GM23338 (cell line): ENCODE measurements at regions not wholly inside any gene's neighbourhood (a gene's known extent, or its start where the extent isn't known, plus 50 kb on each side); places are given as distances from the start of the nearest gene placed in this dataset.

Experiments used
- ATAC-seq: fragments of 200-7000 bp; cut with Tn5 transposase; 3 replicates; pipeline ENCODE4 v1.9.1; 2020
- DNase-seq: peaks from one replicate; pipeline ENCODE4 v3.0.0-alpha.2; 2015; ENCODE audit warnings: low spot score
- H2AFZ ChIP-seq: fragments of 200-600 bp; sonication (generic); 2 replicates; pipeline ENCODE4 v1.8.0; 2016; ENCODE audit warnings: antibody characterized with exemption, mild to moderate bottlenecking, moderate library complexity
- H3F3A ChIP-seq: fragments of 200-600 bp; sonication (generic); replicated peaks from 2 replicates; pipeline ENCODE4 v1.8.0; 2017; ENCODE audit warnings: antibody characterized with exemption, mixed run types, low read depth
- H3K27ac ChIP-seq: fragments of 200-600 bp; sonication (generic); 2 replicates; pipeline ENCODE4 v1.6.1; 2016; ENCODE audit warnings: low read depth
- H3K27me3 ChIP-seq: fragments of 200-600 bp; sonication (generic); 2 replicates; pipeline ENCODE4 v1.8.0; 2016; ENCODE audit warnings: mild to moderate bottlenecking, mixed run types, moderate library complexity; ENCODE audit not compliant: insufficient read depth
- H3K36me3 ChIP-seq: fragments of 200-600 bp; sonication (generic); 2 replicates; pipeline ENCODE4 v1.8.0; 2016; ENCODE audit warnings: mild to moderate bottlenecking; ENCODE audit not compliant: insufficient read depth
- H3K4me1 ChIP-seq: fragments of 200-600 bp; sonication (generic); 2 replicates; pipeline ENCODE4 v1.8.0; 2016; ENCODE audit warnings: mild to moderate bottlenecking, moderate library complexity; ENCODE audit not compliant: insufficient read depth
- H3K4me2 ChIP-seq: fragments of 200-600 bp; sonication (generic); 2 replicates; pipeline ENCODE4 v1.7.1; 2017; ENCODE audit warnings: mixed run types
- H3K4me3 ChIP-seq: fragments of 200-600 bp; sonication (generic); 2 replicates; pipeline ENCODE4 v1.6.1; 2016; ENCODE audit warnings: mixed run types
- H3K79me2 ChIP-seq: fragments of 200-600 bp; sonication (generic); replicated peaks from 2 replicates; pipeline ENCODE4 v1.8.0; 2017; ENCODE audit warnings: mild to moderate bottlenecking; ENCODE audit not compliant: insufficient read depth
- H3K9me2 ChIP-seq: fragments of 200-600 bp; sonication (generic); 2 replicates; pipeline ENCODE4 v1.8.0; 2017; ENCODE audit not compliant: insufficient read depth
- H4K20me1 ChIP-seq: fragments of 200-600 bp; sonication (generic); replicated peaks from 2 replicates; pipeline ENCODE4 v1.8.0; 2017; ENCODE audit warnings: mild to moderate bottlenecking; ENCODE audit not compliant: insufficient read depth
- H3K27ac Mint-ChIP-seq: 2 replicates; pipeline ENCODE4 v1.8.0; 2020; ENCODE audit warnings: inconsistent platforms, mild to moderate bottlenecking, moderate library complexity, mixed read lengths
- H3K27me3 Mint-ChIP-seq: 3 replicates; pipeline ENCODE4 v1.8.0; 2022; ENCODE audit warnings: low read depth, mild to moderate bottlenecking, moderate library complexity, mixed read lengths, inconsistent platforms; ENCODE audit not compliant: insufficient read depth, poor library complexity
- H3K36me3 Mint-ChIP-seq: 3 replicates; pipeline ENCODE4 v1.8.0; 2021; ENCODE audit warnings: low read depth, mild to moderate bottlenecking, inconsistent platforms, moderate library complexity, mixed read lengths
- H3K4me1 Mint-ChIP-seq: 3 replicates; pipeline ENCODE4 v1.8.0; 2020; ENCODE audit warnings: mild to moderate bottlenecking, inconsistent platforms, mixed read lengths
- H3K4me3 Mint-ChIP-seq: 3 replicates; pipeline ENCODE4 v1.8.0; 2021; ENCODE audit warnings: moderate library complexity, mild to moderate bottlenecking, inconsistent platforms, mixed read lengths
- H3K9me3 Mint-ChIP-seq: 3 replicates; pipeline ENCODE4 v1.8.0; 2020; ENCODE audit warnings: moderate library complexity, mild to moderate bottlenecking, inconsistent platforms, mixed read lengths
- CREB1 ChIP-seq: fragments of 250-450 bp; sonication (Bioruptor Pico); IDR thresholded peaks from 2 replicates; pipeline ENCODE4 v1.5.0; 2020; ENCODE audit warnings: low read depth, mild to moderate bottlenecking, moderate library complexity
- EZH2 ChIP-seq: fragments of 200-600 bp; sonication (generic); IDR thresholded peaks from one replicate; pipeline ENCODE4 v1.8.0; 2017; ENCODE audit warnings: antibody characterized with exemption, mild to moderate bottlenecking, low read depth; ENCODE audit not compliant: unreplicated experiment
- EZH2phosphoT487 ChIP-seq: fragments of 200-600 bp; sonication (generic); IDR thresholded peaks from one replicate; pipeline ENCODE4 v1.8.1; 2018; ENCODE audit warnings: antibody characterized with exemption; ENCODE audit not compliant: unreplicated experiment
- JUNB ChIP-seq: IDR thresholded peaks from one replicate; pipeline ENCODE4 v1.6.1; 2016; ENCODE audit warnings: antibody characterized with exemption; ENCODE audit not compliant: unreplicated experiment
- NANOG ChIP-seq: IDR thresholded peaks from 2 replicates; pipeline ENCODE4 v1.6.1; 2016; ENCODE audit warnings: antibody characterized with exemption, borderline replicate concordance
- POLR2AphosphoS5 ChIP-seq: IDR thresholded peaks from 2 replicates; pipeline ENCODE4 v1.6.1; 2016; ENCODE audit warnings: antibody characterized with exemption, low read depth
- STAT1 ChIP-seq: IDR thresholded peaks from one replicate; pipeline ENCODE4 v1.6.1; 2016; ENCODE audit warnings: antibody characterized with exemption; ENCODE audit not compliant: unreplicated experiment
- ZNF114 ChIP-seq: fragments of 250-450 bp; sonication (Bioruptor Pico); IDR thresholded peaks from 2 replicates; pipeline ENCODE4 v1.5.0; 2020; ENCODE audit warnings: mild to moderate bottlenecking, moderate library complexity
- ZNF331 ChIP-seq: fragments of 250-450 bp; sonication (Bioruptor Pico); IDR thresholded peaks from 2 replicates; pipeline ENCODE4 v1.5.0; 2020; ENCODE audit warnings: low read depth, mild to moderate bottlenecking, moderate library complexity
- TF ChIP-seq, protein P1 (sequence below), 2 experiments: fragments of 200-600 bp in 1 of 2; sonication (generic) in 1 of 2; conservative IDR thresholded peaks; 2 replicates each; pipeline versions ENCODE4 v1.5.1 to v1.6.1; 2016 to 2017; ENCODE audit warnings: antibody characterized with exemption in 2 of 2, low read depth in 2 of 2, mild to moderate bottlenecking in 2 of 2, moderate library complexity in 1 of 2
- TF ChIP-seq, protein P2 (sequence below): IDR thresholded peaks from 2 replicates; pipeline ENCODE4 v1.6.1; 2016; ENCODE audit warnings: antibody characterized with exemption
- TF ChIP-seq, protein P3 (sequence below): fragments of 250-450 bp; sonication (Bioruptor Pico); IDR thresholded peaks from 2 replicates; pipeline ENCODE4 v1.5.0; 2020; ENCODE audit warnings: mild to moderate bottlenecking, moderate library complexity

DNA sequence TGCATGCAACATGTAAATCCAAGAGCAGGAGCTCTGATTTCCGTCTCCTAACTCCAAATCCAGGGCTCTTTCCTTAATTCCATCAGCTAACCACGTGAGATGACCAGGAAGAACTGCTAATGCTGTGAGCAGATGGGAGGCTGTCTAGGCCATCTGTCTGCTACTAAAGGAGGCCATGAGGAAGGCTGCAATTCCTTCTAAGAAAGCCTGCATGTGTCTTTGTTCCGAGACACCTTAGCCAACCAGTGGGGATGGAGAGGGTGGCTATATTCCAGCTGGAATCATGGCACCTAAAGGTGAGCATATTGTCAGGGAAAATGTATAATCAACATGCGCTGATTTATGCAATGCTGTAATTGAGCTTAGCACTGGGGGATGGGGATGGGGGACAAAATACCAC, 267.2 kb upstream of the CDH5 start:
- Histone ChIP-seq H3K4me3 (no peak overlapping the region), H3K36me3 (no peaks in the 10 kb centered on the region), H3K79me2 (no peaks in the 10 kb centered on the region), H2AFZ (no peak overlapping the region), H3K4me1 (no peaks in the 10 kb centered on the region), H3K9me2 (no peaks in the 10 kb centered on the region), H3K27ac (no peak overlapping the region), H3K27me3 (no peaks in the 10 kb centered on the region), H3F3A (no peaks in the 10 kb centered on the region), H4K20me1 (no peaks in the 10 kb centered on the region), H3K4me2 (no peak overlapping the region)
- Mint-ChIP-seq H3K4me1 (no peaks in the 10 kb centered on the region), H3K36me3 (no peaks in the 10 kb centered on the region), H3K27ac (no peak overlapping the region), H3K4me3 (no peak overlapping the region), H3K9me3 (no peaks in the 10 kb centered on the region), H3K27me3 (no peaks in the 10 kb centered on the region)
- DNase-seq, result no peak
- TF ChIP-seq, protein P1, sequence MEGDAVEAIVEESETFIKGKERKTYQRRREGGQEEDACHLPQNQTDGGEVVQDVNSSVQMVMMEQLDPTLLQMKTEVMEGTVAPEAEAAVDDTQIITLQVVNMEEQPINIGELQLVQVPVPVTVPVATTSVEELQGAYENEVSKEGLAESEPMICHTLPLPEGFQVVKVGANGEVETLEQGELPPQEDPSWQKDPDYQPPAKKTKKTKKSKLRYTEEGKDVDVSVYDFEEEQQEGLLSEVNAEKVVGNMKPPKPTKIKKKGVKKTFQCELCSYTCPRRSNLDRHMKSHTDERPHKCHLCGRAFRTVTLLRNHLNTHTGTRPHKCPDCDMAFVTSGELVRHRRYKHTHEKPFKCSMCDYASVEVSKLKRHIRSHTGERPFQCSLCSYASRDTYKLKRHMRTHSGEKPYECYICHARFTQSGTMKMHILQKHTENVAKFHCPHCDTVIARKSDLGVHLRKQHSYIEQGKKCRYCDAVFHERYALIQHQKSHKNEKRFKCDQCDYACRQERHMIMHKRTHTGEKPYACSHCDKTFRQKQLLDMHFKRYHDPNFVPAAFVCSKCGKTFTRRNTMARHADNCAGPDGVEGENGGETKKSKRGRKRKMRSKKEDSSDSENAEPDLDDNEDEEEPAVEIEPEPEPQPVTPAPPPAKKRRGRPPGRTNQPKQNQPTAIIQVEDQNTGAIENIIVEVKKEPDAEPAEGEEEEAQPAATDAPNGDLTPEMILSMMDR (conservative IDR thresholded peaks at IDR 0.05; ENCODE audit: low read depth in 2 of 2), result no peak
- TF ChIP-seq STAT1 (no peak), POLR2AphosphoS5 (no peak), NANOG (no peak), ZNF114 (no peak), EZH2phosphoT487 (no peak), JUNB (no peak), ZNF331 (CRISPR knock-in tag) (no peak), EZH2 (no peak)
- TF ChIP-seq, protein P2, sequence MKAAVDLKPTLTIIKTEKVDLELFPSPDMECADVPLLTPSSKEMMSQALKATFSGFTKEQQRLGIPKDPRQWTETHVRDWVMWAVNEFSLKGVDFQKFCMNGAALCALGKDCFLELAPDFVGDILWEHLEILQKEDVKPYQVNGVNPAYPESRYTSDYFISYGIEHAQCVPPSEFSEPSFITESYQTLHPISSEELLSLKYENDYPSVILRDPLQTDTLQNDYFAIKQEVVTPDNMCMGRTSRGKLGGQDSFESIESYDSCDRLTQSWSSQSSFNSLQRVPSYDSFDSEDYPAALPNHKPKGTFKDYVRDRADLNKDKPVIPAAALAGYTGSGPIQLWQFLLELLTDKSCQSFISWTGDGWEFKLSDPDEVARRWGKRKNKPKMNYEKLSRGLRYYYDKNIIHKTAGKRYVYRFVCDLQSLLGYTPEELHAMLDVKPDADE, result no peak
- ATAC-seq, result no peak

DNA sequence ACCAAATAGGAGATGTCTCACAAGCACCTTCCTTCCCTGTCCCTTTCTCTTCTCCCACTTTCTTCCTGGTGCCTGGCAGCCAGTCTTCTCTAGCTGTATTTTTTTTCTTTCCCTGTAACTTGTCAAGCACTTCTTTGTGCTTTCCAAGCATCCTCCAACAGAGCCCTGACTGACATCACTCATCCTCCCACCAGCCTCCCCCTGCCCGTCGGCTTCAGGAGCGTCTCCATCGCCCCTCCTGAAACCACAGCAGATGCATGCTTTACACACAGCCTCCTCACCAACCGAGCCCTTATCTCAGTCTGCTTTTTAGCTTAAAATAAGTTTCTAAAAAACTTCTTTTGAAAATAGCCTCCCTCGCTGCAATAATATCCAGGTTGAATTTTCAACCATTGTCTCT, 268.7 kb upstream of the CDH5 start:
- H3K27me3 ChIP-seq, result no peaks in the 10 kb centered on the region
- H3K4me3 ChIP-seq, result no peak overlapping the region
- no peaks in the 10 kb centered on the region for H3K9me2 ChIP-seq
- no peaks in the 10 kb centered on the region for H3F3A ChIP-seq
- DNase-seq (no peak), ATAC-seq (no peak)
- H3K36me3 Mint-ChIP-seq, result no peaks in the 10 kb centered on the region
- no peak overlapping the region for H3K4me2 ChIP-seq
- no peaks in the 10 kb centered on the region for H3K79me2 ChIP-seq
- H3K4me1 ChIP-seq, result no peaks in the 10 kb centered on the region
- no peaks in the 10 kb centered on the region for H3K4me1 Mint-ChIP-seq
- no peak overlapping the region for H3K4me3 Mint-ChIP-seq
- H3K27me3 Mint-ChIP-seq, result no peaks in the 10 kb centered on the region
- no peak overlapping the region for H2AFZ ChIP-seq
- no peak overlapping the region for H3K27ac ChIP-seq
- no peak overlapping the region for H3K27ac Mint-ChIP-seq
- H3K36me3 ChIP-seq, result no peaks in the 10 kb centered on the region
- no peaks in the 10 kb centered on the region for H4K20me1 ChIP-seq
- no peaks in the 10 kb centered on the region for H3K9me3 Mint-ChIP-seq
- TF ChIP-seq POLR2AphosphoS5 (no peak), ZNF114 (no peak), JUNB (no peak), CREB1 (CRISPR knock-in tag) (no peak)
- TF ChIP-seq, protein P3, sequence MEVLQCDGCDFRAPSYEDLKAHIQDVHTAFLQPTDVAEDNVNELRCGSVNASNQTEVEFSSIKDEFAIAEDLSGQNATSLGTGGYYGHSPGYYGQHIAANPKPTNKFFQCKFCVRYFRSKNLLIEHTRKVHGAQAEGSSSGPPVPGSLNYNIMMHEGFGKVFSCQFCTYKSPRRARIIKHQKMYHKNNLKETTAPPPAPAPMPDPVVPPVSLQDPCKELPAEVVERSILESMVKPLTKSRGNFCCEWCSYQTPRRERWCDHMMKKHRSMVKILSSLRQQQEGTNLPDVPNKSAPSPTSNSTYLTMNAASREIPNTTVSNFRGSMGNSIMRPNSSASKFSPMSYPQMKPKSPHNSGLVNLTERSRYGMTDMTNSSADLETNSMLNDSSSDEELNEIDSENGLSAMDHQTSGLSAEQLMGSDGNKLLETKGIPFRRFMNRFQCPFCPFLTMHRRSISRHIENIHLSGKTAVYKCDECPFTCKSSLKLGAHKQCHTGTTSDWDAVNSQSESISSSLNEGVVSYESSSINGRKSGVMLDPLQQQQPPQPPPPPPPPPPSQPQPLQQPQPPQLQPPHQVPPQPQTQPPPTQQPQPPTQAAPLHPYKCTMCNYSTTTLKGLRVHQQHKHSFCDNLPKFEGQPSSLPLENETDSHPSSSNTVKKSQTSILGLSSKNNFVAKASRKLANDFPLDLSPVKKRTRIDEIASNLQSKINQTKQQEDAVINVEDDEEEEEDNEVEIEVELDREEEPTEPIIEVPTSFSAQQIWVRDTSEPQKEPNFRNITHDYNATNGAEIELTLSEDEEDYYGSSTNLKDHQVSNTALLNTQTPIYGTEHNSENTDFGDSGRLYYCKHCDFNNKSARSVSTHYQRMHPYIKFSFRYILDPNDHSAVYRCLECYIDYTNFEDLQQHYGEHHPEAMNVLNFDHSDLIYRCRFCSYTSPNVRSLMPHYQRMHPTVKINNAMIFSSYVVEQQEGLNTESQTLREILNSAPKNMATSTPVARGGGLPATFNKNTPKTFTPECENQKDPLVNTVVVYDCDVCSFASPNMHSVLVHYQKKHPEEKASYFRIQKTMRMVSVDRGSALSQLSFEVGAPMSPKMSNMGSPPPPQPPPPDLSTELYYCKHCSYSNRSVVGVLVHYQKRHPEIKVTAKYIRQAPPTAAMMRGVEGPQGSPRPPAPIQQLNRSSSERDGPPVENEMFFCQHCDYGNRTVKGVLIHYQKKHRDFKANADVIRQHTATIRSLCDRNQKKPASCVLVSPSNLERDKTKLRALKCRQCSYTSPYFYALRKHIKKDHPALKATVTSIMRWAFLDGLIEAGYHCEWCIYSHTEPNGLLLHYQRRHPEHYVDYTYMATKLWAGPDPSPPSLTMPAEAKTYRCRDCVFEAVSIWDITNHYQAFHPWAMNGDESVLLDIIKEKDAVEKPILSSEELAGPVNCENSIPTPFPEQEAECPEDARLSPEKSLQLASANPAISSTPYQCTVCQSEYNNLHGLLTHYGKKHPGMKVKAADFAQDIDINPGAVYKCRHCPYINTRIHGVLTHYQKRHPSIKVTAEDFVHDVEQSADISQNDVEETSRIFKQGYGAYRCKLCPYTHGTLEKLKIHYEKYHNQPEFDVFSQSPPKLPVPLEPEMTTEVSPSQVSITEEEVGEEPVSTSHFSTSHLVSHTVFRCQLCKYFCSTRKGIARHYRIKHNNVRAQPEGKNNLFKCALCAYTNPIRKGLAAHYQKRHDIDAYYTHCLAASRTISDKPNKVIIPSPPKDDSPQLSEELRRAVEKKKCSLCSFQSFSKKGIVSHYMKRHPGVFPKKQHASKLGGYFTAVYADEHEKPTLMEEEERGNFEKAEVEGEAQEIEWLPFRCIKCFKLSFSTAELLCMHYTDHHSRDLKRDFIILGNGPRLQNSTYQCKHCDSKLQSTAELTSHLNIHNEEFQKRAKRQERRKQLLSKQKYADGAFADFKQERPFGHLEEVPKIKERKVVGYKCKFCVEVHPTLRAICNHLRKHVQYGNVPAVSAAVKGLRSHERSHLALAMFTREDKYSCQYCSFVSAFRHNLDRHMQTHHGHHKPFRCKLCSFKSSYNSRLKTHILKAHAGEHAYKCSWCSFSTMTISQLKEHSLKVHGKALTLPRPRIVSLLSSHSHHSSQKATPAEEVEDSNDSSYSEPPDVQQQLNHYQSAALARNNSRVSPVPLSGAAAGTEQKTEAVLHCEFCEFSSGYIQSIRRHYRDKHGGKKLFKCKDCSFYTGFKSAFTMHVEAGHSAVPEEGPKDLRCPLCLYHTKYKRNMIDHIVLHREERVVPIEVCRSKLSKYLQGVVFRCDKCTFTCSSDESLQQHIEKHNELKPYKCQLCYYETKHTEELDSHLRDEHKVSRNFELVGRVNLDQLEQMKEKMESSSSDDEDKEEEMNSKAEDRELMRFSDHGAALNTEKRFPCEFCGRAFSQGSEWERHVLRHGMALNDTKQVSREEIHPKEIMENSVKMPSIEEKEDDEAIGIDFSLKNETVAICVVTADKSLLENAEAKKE (CRISPR knock-in tag), result no peak
